Spinal cord (tissue), 9 donors: ENCODE measurements at regions not wholly inside any gene's neighbourhood (a gene's known extent, or its start where the extent isn't known, plus 50 kb on each side); places are given as distances from the start of the nearest gene placed in this dataset.

ENCODE experiments used
- DNase-seq, 6 donors: peaks; one replicate each; pipeline versions ENCODE4 v3.0.0 to v3.0.0-alpha.2; 2013 to 2015; ENCODE audit warnings: low spot score in 6 of 6, low read depth in 4 of 6
- H3K27ac ChIP-seq: one replicate; pipeline ENCODE4 v1.5.1; 2013; ENCODE audit warnings: low read depth, low read length, control low read depth
- H3K27me3 ChIP-seq: one replicate; pipeline ENCODE4 v1.6.1; 2013; ENCODE audit warnings: low read length; ENCODE audit not compliant: control insufficient read depth, insufficient read depth
- H3K36me3 ChIP-seq: one replicate; pipeline ENCODE4 v1.6.1; 2013; ENCODE audit warnings: low read length; ENCODE audit not compliant: control insufficient read depth, insufficient read depth
- H3K4me1 ChIP-seq: one replicate; pipeline ENCODE4 v1.6.1; 2013; ENCODE audit warnings: low read length; ENCODE audit not compliant: control insufficient read depth, insufficient read depth
- H3K4me3 ChIP-seq: one replicate; pipeline ENCODE4 v1.5.1; 2013; ENCODE audit warnings: low read depth, low read length, control low read depth
- H3K9me3 ChIP-seq: one replicate; pipeline ENCODE4 v1.6.1; 2013; ENCODE audit warnings: low read length; ENCODE audit not compliant: control insufficient read depth, insufficient read depth
- WGBS: methylation state at CpG from one replicate; pipeline ENCODE4 v1.1.5; 2013; ENCODE audit warnings: missing lambda C conversion rate; ENCODE audit not compliant: insufficient coverage; 5-methylcytosine and 5-hydroxymethylcytosine counted together
- donor health status: healthy.

DNA sequence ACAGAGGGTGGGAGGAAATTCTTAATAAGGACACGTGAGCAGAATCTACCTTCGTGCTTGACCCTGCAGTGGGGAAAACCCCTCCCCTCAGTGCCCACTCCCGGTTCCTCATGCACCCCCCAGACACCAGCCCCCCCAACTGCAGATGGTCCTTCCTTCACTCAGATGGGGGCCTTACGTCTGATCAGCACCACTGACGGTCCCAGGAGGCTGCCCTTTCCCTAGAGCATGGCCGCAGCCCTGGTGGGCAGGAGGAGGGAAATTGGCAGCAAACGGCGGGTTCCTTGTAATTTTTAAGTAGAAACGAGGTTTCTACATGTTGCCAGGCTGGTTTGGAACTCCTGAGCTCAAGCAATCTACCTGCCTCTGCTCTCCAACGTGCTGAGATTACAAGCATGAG lies 477.7 kb downstream of the TBC1D22A start:
- Histone ChIP-seq H3K4me1 (peaks cover 8% of the 10 kb centered on the region), H3K36me3 (no peaks in the 10 kb centered on the region), H3K9me3 (peaks cover 2% of the 10 kb centered on the region), H3K27ac (no peak overlapping the region), H3K4me3 (no peak overlapping the region), H3K27me3 (peaks cover 2% of the 10 kb centered on the region)
- no peak for DNase-seq
- 78% methylated on average over 4 of the region's 10 CpGs for WGBS

DNA sequence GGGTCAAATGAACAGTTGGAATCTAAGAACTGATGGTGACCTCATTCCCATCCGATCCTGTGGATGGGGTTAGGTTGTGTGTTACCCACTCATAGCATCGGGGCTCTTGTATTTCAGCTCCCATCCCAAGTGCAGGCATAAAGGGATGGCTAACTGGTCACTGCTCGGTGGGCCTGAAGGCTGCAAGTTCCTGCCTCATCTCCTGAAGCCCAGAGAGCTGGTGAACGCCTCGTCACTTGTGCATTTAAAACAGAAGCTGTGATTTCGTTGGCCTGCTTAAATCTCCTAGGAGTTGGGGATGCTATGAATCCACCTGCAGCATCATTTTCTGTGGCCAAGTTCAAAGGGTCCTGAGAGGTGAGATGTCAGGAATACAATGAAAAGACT lies 477.0 kb downstream of the TBC1D22A start:
- Histone ChIP-seq H3K27ac (no peak overlapping the region), H3K36me3 (no peaks in the 10 kb centered on the region), H3K27me3 (peaks cover 2% of the 10 kb centered on the region), H3K4me1 (peaks cover 8% of the 10 kb centered on the region), H3K9me3 (peaks cover 2% of the 10 kb centered on the region), H3K4me3 (no peak overlapping the region)
- DNase-seq: no peak
- WGBS: 79% methylated on average over 5 of the region's 6 CpGs

DNA sequence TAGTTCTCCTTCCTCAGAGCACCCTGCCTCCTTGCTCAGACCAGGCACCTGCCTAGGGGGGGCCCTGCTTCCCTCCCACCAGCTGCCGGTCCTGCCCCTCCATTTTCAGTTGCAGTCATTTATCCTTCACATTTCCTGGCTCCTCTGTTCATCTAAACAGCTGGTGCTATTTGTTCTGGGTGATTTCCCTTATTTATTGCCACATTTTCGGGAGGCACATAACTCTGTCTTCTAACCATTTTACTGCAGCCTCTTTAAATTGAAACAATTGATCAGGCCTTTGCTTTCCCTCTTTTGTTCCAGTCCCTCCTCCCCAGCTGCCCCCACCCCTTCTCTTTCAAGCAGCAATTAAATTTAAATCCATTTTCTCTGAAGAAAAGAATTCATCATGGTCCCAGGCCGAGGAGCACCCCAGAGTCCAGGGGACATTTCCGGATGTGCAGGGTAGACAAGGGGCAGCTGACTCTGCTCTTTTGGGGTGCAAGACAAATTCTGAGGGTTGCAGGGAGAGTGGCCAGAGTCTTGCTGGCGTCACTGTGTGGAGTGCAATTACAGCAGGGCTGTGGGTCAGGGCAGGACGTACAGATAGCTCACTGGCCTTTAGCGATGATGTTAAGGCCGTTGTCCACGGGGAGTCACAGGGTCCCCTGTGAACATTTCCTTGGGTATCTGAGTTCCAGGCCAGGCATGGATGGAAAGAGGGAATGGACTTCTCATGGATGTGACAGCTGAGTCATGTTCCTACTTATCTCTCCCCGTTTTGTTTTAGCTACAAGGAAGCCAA lies 476.4 kb downstream of the TBC1D22A start:
- H3K27me3 ChIP-seq: peaks cover 2% of the 10 kb centered on the region
- H3K4me1 ChIP-seq: peaks cover 8% of the 10 kb centered on the region
- H3K9me3 ChIP-seq: peaks cover 2% of the 10 kb centered on the region
- DNase-seq: peak in 2 of 6 donors; percentile 22 to 85
- no peak overlapping the region for H3K27ac ChIP-seq
- no peaks in the 10 kb centered on the region for H3K36me3 ChIP-seq
- H3K4me3 ChIP-seq: no peak overlapping the region
- WGBS: 48% methylated on average over 8 of the region's 10 CpGs

DNA sequence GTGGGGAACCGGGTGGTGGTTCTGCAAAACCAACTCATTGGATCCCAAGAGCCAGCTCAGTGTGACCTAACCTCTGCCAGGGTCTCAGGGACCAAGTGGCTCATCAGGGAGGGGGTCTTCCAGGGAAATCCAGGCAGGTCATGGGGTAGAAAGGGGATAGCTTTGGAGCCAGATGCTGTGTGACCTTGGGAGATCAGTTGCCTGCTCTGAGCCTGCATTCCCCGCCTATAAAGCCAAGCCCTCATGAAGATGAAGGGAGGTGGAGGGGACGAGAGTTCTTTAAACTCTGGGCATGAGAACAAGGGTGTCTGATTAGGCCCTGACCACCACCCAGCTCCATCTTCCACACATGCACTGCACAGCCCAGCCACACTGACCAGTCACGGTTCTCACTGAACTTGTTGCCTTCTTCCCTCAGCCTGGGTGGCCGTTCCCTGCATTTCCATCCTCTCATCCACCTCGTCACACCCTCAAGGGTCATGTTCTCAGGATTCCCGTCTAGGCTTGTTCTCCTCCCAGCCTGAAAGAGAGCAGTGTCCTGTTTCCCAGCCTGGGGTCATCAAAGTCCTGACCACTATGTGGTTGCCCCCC lies 475.5 kb downstream of the TBC1D22A start:
- Histone ChIP-seq H3K9me3 (peaks cover 2% of the 10 kb centered on the region), H3K27ac (no peak overlapping the region), H3K36me3 (no peaks in the 10 kb centered on the region), H3K4me3 (no peak overlapping the region), H3K4me1 (peaks cover 8% of the 10 kb centered on the region), H3K27me3 (peaks cover 2% of the 10 kb centered on the region)
- 62% methylated on average over 5 of the region's 7 CpGs for whole genome bisulfite sequencing
- no peak for DNase-seq

DNA sequence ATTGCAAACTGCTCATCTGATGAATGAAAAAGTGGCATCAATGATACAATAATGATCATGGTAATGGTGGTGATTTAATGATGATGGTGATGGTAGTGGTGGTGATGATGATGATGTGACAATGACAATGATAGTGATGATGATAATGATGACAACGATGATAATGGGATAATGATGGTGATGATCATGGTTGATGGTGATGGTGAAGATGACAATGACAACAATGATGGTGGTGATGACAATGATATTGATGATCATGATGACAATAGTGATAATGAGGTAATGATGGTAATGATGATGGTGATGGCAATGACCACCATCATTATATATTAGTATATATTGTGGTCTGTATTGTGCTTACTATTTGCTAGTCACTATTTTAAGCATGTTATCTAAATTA lies 474.3 kb downstream of the TBC1D22A start:
- no peak for DNase-seq
- Histone ChIP-seq H3K36me3 (no peaks in the 10 kb centered on the region), H3K27ac (no peak overlapping the region), H3K9me3 (peaks cover 2% of the 10 kb centered on the region), H3K4me3 (no peak overlapping the region), H3K4me1 (peaks cover 12% of the 10 kb centered on the region), H3K27me3 (peaks cover 2% of the 10 kb centered on the region)
- 93% methylated on average over 1 of the region's 1 CpG for WGBS

DNA sequence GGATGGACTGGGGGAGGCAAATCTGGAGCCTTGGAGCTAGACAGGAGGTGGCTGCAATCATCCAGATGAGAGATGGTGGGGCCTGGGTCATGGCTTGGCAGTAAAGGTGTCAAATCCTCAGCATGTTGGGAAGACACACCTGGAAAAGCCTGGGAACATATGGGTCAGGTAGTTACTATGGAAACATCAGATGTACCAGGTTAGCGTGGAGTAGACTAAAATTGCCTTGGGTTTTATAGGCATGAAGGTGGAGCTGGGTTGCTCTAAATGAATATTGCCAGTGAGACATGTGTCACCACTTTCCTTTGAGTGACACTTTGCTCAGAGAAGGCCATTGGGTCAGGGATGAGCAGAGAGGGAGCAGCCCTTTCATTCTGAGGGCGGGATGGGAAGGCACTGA lies 473.7 kb downstream of the TBC1D22A start:
- H3K9me3 ChIP-seq: peaks cover 2% of the 10 kb centered on the region
- peaks cover 12% of the 10 kb centered on the region for H3K4me1 ChIP-seq
- H3K27ac ChIP-seq: no peak overlapping the region
- H3K4me3 ChIP-seq: no peak overlapping the region
- peaks cover 2% of the 10 kb centered on the region for H3K27me3 ChIP-seq
- DNase-seq: peak in 1 of 6 donors; percentile 64
- WGBS: 69% methylated on average over 1 of the region's 2 CpGs
- H3K36me3 ChIP-seq: no peaks in the 10 kb centered on the region

DNA sequence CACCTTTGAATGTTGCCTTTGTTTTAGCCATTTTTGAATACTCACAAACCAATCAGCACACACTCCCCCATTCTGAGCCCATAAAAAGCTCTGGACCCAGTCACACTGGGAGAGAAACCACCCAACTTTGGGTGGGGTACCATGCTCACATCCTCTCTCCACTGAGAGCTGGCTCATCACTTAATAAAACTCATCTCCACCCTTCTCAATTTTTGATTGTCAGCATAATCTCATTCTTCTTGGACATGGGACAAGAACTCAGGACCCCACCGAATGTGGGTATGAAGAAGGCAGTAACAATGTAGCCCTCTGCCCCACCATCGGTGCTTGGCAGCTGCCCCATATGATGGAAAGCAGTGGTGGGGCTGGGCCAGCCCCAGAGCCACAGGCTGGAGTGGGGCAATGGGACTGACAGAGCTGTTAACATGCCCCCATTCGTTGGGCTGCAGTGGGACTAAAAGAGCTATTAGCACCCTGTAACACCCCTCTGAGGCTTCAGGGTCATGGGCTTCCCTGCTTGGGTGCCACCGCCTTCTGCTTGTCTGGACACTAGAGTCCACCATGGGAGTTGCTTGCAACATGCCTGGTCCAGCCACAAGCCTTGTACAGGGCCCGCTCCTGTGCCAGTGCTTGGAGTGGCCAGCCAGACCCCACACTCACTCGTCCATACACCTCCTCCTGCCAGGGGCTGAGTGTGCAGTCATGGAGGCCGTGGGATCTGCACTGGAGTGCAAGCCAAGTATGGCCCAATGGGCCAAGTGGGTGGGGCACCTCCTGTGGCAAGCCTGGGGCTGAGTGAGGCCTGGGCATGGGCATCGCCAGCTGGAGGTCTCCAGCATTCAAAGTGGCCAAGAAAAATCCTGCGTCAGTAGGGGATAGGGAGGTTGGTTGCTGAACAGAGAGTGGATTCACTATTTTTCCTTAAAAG lies 471.1 kb downstream of the TBC1D22A start:
- Histone ChIP-seq H3K27me3 (peaks cover 2% of the 10 kb centered on the region), H3K36me3 (no peaks in the 10 kb centered on the region), H3K4me3 (no peak overlapping the region), H3K4me1 (peaks cover 6% of the 10 kb centered on the region), H3K27ac (no peak overlapping the region), H3K9me3 (peaks cover 2% of the 10 kb centered on the region)
- 85% methylated on average over 6 of the region's 9 CpGs for WGBS
- DNase-seq: no peak

DNA sequence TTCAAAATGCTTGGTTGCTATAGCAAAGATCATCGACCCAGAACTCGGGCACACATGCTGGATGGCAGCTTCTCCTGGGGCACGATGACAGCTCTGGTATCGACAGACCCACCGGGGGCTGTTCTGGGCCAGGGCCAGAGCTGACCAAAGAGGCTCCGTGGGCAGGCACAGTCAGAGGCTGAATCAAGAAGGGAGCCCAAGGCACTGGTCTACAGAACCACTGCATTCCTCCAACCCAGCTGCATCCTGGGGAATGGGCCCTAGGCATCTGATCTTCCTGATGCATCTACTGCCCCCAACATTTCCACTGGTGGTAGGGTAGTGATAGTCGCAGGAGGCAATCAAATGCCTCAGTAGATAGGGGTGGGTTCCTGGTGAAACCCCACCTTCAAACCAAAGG lies 470.3 kb downstream of the TBC1D22A start:
- 78% methylated on average over 6 of the region's 7 CpGs for WGBS
- no peak for DNase-seq
- H3K27ac ChIP-seq: no peak overlapping the region
- peaks cover 4% of the 10 kb centered on the region for H3K4me1 ChIP-seq
- H3K9me3 ChIP-seq: peaks cover 4% of the 10 kb centered on the region
- H3K27me3 ChIP-seq: peaks cover 2% of the 10 kb centered on the region
- H3K36me3 ChIP-seq: no peaks in the 10 kb centered on the region
- H3K4me3 ChIP-seq: no peak overlapping the region

DNA sequence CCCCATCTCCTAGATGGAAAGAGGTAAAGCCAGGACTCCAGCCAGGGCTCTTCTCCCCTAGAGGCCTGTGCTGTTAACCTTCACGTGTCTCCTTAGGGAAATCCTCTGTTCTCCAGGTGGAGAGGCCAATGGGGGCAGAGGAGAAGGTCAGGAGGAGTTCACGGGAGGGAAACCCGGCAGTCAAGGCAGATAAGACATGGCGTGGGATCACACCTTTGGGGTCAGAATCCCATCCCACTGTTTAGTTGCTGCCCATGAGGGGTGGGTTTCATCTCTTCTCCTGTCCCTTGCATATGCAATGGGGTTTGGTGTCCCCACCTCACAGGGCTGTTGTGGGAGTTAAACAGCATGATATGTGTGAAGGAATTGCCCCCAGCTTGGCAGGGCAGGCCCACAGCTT lies 469.7 kb downstream of the TBC1D22A start:
- Histone ChIP-seq H3K4me1 (peaks cover 4% of the 10 kb centered on the region), H3K36me3 (no peaks in the 10 kb centered on the region), H3K4me3 (no peak overlapping the region), H3K9me3 (peaks cover 4% of the 10 kb centered on the region), H3K27ac (no peak overlapping the region), H3K27me3 (no peaks in the 10 kb centered on the region)
- WGBS: 93% methylated on average over 4 of the region's 4 CpGs
- no peak for DNase-seq
